OCI-LY7 (cell line): ENCODE measurements at regions not wholly inside any gene's neighbourhood (a gene's known extent, or its start where the extent isn't known, plus 50 kb on each side); places are given as distances from the start of the nearest gene placed in this dataset.

Experiments
- BruUV-seq: library from RNA; stranded (reverse); fragments of 400-500 nt; replicated peaks from 2 replicates; lab custom pipeline; 2021; lab: Mats Ljungman, UMichigan
- CTCF ChIA-PET: fragments of 300-600 bp; sonication (Branson Sonifier 250); formaldehyde crosslinking; loops from one replicate; lab custom pipeline; 2022; ENCODE audit warnings: antibody characterized with exemption; ENCODE audit not compliant: unreplicated experiment; lab: Charles Lee
- POLR2A ChIA-PET: fragments of 300-600 bp; sonication (Branson Sonifier 250); formaldehyde crosslinking; loops from one replicate; lab custom pipeline; 2022; ENCODE audit warnings: antibody characterized with exemption; lab: Charles Lee
- DNase-seq: peaks from one replicate; pipeline ENCODE4 v3.0.0-alpha.2; 2015; ENCODE audit warnings: low spot score
- H2AFZ ChIP-seq: fragments of 200-600 bp; sonication (generic), shearing (Covaris generic); 2 replicates; pipeline ENCODE4 v1.6.1; 2014; ENCODE audit warnings: mild to moderate bottlenecking, antibody characterized with exemption, low read length, moderate library complexity
- H3K27ac ChIP-seq: fragments of 200-600 bp; sonication (generic); 2 replicates; pipeline ENCODE4 v1.5.1; 2014; ENCODE audit warnings: mixed run types, low read depth, mild to moderate bottlenecking, moderate library complexity, low read length, inconsistent platforms; ENCODE audit not compliant: poor library complexity, severe bottlenecking
- H3K36me3 ChIP-seq: fragments of 200-600 bp; sonication (generic); 2 replicates; pipeline ENCODE4 v1.6.1; 2014; ENCODE audit warnings: mild to moderate bottlenecking, antibody characterized with exemption, low read length, moderate library complexity, mixed read lengths; ENCODE audit not compliant: insufficient read depth
- H3K4me1 ChIP-seq: fragments of 200-600 bp; sonication (generic); 2 replicates; pipeline ENCODE4 v1.5.1; 2014; ENCODE audit warnings: mild to moderate bottlenecking, low read length; ENCODE audit not compliant: insufficient read depth, poor library complexity, severe bottlenecking
- H3K4me2 ChIP-seq: fragments of 200-600 bp; sonication (generic); 2 replicates; pipeline ENCODE4 v1.6.1; 2014; ENCODE audit warnings: mild to moderate bottlenecking, low read length
- H3K4me3 ChIP-seq: fragments of 200-600 bp; sonication (generic); 2 replicates; pipeline ENCODE4 v1.5.1; 2014; ENCODE audit warnings: mild to moderate bottlenecking, low read depth, low read length; ENCODE audit not compliant: poor library complexity, severe bottlenecking
- H3K79me2 ChIP-seq: fragments of 200-600 bp; sonication (generic); 2 replicates; pipeline ENCODE4 v1.6.1; 2016; ENCODE audit warnings: low read depth, mild to moderate bottlenecking, low read length, moderate library complexity, mixed read lengths; ENCODE audit not compliant: insufficient read depth
- H3K9me2 ChIP-seq: fragments of 200-600 bp; sonication (generic); 2 replicates; pipeline ENCODE4 v1.6.1; 2016; ENCODE audit warnings: mild to moderate bottlenecking, low read length, mixed read lengths; ENCODE audit not compliant: insufficient read depth
- H3K9me3 ChIP-seq: fragments of 200-600 bp; sonication (generic); 2 replicates; pipeline ENCODE4 v1.6.1; 2014; ENCODE audit warnings: mild to moderate bottlenecking, mixed run types, low read length, mixed read lengths
- H4K20me1 ChIP-seq: fragments of 200-600 bp; sonication (generic); 2 replicates; pipeline ENCODE4 v1.6.1; 2014; ENCODE audit warnings: mild to moderate bottlenecking, antibody characterized with exemption, low read length, moderate library complexity, mixed read lengths; ENCODE audit not compliant: insufficient read depth
- CTCF ChIP-seq: fragments of 200-600 bp; sonication (generic); conservative IDR thresholded peaks from 2 replicates; pipeline ENCODE4 v1.5.1; 2014; ENCODE audit warnings: mild to moderate bottlenecking, antibody characterized with exemption, low read length, moderate library complexity, mixed read lengths
- EZH2phosphoT487 ChIP-seq: fragments of 200-600 bp; sonication (generic); IDR thresholded peaks from 2 replicates; pipeline ENCODE4 v1.6.1; 2018; ENCODE audit warnings: low read depth, borderline replicate concordance, mild to moderate bottlenecking, mixed run types, antibody characterized with exemption, low read length, moderate library complexity, mixed read lengths
- intact Hi-C: fragments of 100-400 bp; cut with micrococcal nuclease; formaldehyde crosslinking; loops from one replicate; pipeline ENCODE4 v1.10.0; 2022; ENCODE audit not compliant: unreplicated experiment

- POLR2A ChIA-PET = interaction anchor here (0.7 kb wide), 1 partner anchor 319 kb away, joined by 3 read pairs; no protein-coding TSS in a partner anchor
- DNase-seq = no peak
- no peaks in the 10 kb centered on the region for H3K9me3 ChIP-seq
- BruUV-seq = no TSS peak
- H3K4me3 ChIP-seq = no peak overlapping the region
- H3K4me1 ChIP-seq = no peaks in the 10 kb centered on the region
- H3K9me2 ChIP-seq = no peaks in the 10 kb centered on the region
- TF ChIP-seq CTCF (no peak), EZH2phosphoT487 (no peak)
- no peak overlapping the region for H3K27ac ChIP-seq
- H2AFZ ChIP-seq = no peak overlapping the region
- no peaks in the 10 kb centered on the region for H3K36me3 ChIP-seq
- H4K20me1 ChIP-seq = no peaks in the 10 kb centered on the region
- CTCF ChIA-PET = no interaction called here
- intact Hi-C loops = no loop called here
- no peak overlapping the region for H3K4me2 ChIP-seq
- no peaks in the 10 kb centered on the region for H3K79me2 ChIP-seq
These were observed 1262.2 kb downstream of the TMEM121 start for GRCh38 chr14:106788534-106788933.

- DNase-seq = no peak
- Histone ChIP-seq H2AFZ (no peak overlapping the region), H3K27ac (no peak overlapping the region), H3K79me2 (no peaks in the 10 kb centered on the region), H4K20me1 (no peaks in the 10 kb centered on the region), H3K9me3 (no peaks in the 10 kb centered on the region), H3K9me2 (no peaks in the 10 kb centered on the region), H3K36me3 (no peaks in the 10 kb centered on the region), H3K4me1 (no peaks in the 10 kb centered on the region), H3K4me2 (no peak overlapping the region), H3K4me3 (no peak overlapping the region)
- intact Hi-C loops = no loop called here
- no TSS peak for BruUV-seq
- POLR2A ChIA-PET = interaction anchor here (1.3 to 1.4 kb wide), 2 partner anchors 12 to 33 kb away, joined by 3 to 5 read pairs; no protein-coding TSS in a partner anchor
- no peak for TF ChIP-seq EZH2phosphoT487
- no peak for TF ChIP-seq CTCF
- CTCF ChIA-PET = interaction anchor here (1.2 to 1.3 kb wide), 2 partner anchors 42 to 83 kb away, joined by 3 to 4 read pairs; no protein-coding TSS in a partner anchor
These were observed 1262.9 kb downstream of the TMEM121 start for GRCh38 chr14:106789318-106789717.

GRCh38 chr14:106790189-106791036, 1264.0 kb downstream of the TMEM121 start:
- no peak overlapping the region for H3K27ac ChIP-seq
- POLR2A ChIA-PET = interaction anchor here (1.1 to 1.4 kb wide), 3 partner anchors 14 to 51 kb away, joined by 3 to 5 read pairs (median 3); no protein-coding TSS in a partner anchor
- no peak overlapping the region for H3K4me3 ChIP-seq
- H3K9me2 ChIP-seq = no peaks in the 10 kb centered on the region
- CTCF ChIA-PET = interaction anchor here (1.2 to 1.3 kb wide), 2 partner anchors 40 to 82 kb away, joined by 3 to 4 read pairs; no protein-coding TSS in a partner anchor
- H3K79me2 ChIP-seq = no peaks in the 10 kb centered on the region
- no peaks in the 10 kb centered on the region for H3K9me3 ChIP-seq
- no TSS peak for BruUV-seq
- TF ChIP-seq EZH2phosphoT487 = no peak
- peak; percentile 95 for TF ChIP-seq CTCF
- H3K36me3 ChIP-seq = no peaks in the 10 kb centered on the region
- H2AFZ ChIP-seq = peak overlapping the region; percentile 8; the same call in 1 of the 2 replicates
- intact Hi-C loops = no loop called here
- peak; percentile 90 for DNase-seq
- H3K4me1 ChIP-seq = no peaks in the 10 kb centered on the region
- H4K20me1 ChIP-seq = no peaks in the 10 kb centered on the region
- peak overlapping the region; percentile 28; the same call in 1 of the 2 replicates for H3K4me2 ChIP-seq
